ENCODE measurements at regions not wholly inside any gene's neighbourhood (a gene's known extent, or its start where the extent isn't known, plus 50 kb on each side); places are given as distances from the start of the nearest gene placed in this dataset.

DNA sequence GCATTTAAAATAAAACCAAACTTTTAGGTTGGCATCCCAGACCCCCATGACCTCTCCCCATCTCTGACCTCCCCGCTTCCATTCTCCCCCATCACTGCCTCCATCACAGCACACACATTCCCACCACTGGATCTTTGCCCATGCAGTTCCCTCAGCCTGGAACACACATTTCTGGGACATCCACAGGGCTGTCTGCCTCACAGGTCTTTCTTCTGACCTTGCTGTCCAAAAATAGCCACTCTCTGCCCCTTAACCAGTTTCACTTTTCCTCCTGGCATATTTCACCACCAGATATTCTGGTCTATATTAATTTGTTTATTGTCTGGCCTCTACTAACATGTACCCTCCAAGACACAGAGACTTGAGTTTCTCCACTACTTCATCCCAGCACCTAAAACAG is 75.2 kb upstream of the PRDM11 start:
- no peak for DNase-seq

DNA sequence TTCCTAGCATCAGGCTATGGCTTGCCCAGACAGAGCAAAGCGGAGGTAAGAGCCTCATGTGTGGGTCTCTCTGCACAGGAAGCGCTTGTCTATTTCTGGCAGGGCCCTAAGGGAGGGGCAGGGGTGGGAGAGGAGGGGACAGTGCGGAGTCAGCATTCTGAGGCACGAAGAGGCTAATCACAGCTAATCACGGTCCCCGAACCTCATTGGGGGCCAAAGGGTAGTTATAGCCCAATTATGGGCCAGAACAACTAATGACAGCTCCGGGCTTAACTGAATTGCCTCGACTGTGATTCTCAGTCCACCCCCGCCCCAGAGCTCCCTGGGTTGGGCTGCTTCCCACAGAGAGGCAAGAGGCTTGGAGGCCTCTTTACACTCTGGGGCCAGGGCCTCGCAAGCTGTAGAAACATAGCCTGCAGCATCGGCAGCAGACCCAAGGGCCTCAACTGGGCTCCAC is 72.7 kb upstream of the PRDM11 start:
- DNase-seq, result no peak

DNA sequence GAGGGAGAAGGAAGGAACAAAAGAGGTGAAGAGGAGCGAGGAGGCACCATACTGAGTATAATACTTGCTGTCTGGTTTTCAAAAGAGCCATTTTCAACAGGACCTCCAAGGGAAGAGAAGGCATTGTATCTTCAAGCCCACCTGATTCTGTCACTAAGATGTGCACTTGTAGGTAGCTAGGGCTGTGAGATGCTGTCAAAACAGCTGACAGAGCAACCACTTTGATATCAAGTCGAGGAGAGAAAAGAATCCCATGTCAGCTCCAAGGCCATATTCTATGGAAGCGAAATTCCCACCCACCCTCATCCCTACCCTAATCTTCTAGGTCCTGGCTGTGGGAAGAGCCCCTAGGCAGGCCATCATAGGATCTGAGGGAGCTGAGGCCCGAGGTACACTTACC is 70.9 kb upstream of the PRDM11 start:
- DNase-seq, result no peak

DNA sequence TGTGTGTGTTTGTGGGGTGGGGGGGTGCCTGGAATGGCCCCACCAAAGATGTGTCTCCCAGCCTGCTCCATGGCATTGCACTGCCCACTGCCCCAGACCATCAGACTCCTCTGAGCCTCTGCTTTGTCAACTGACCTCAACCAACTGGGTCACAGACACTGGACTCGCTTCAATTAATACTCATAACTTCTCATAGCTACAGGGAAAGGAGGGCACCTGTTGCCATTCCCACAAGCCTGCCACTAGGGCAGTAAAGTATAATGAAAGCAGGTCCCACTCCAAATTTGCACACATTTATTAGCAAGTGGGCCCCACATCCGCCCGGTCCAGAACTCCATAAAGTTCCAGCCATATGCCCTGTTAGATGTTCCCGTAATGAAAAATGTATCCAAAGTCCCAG is 70.5 kb upstream of the PRDM11 start:
- no peak for DNase-seq

- no peak for DNase-seq
Observed at GRCh38 chr11:45076761-45077160, 69.7 kb upstream of the PRDM11 start.

- no peak for DNase-seq
Observed at GRCh38 chr11:45078236-45079074, 68.0 kb upstream of the PRDM11 start.

DNA sequence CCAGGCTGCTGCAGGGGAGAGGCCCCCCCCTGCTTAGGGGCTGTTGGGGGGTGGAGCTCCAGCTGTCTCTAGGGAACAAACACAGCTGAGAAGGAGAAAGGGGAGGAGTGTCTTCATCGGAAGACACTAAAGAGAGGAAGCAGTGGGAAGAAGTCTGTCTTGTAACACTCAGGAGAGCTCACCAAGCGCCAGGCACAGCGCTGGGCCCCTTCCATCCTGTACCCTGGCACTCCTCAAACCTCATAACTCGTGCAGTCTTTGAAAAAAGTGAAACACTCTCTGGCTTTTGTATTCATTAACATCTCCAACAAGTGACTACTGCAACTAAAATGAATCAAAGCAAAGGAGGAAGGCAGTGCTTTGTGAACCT is 67.4 kb upstream of the PRDM11 start:
- no peak for DNase-seq

DNA sequence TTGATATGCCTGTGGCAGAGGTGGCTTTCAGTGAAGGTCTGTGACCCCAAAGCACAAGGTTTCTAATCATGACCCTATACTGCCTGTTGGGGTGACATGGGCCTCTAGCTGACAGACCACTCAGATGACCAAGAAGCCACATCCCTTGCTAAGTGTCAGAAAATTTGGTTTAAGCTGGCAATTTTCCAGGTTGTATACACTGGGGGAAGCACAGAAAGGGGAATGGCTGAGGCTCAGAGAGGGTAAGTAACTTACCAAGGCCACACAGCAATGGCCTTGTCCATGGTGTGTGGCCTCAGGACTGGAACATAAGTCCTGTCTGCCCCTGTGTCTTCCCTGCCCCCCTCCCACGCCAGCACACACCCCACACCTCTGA is 66.9 kb upstream of the PRDM11 start:
- DNase-seq, result no peak

- DNase-seq, result peak; percentile 13
Observed at GRCh38 chr11:45079943-45080719, 66.3 kb upstream of the PRDM11 start.

- DNase-seq, result no peak
Observed at GRCh38 chr11:45082744-45083543, 63.5 kb upstream of the PRDM11 start.

GRCh38 chr11:45083544-45084087 is 62.8 kb upstream of the PRDM11 start:
- no peak for DNase-seq

DNA sequence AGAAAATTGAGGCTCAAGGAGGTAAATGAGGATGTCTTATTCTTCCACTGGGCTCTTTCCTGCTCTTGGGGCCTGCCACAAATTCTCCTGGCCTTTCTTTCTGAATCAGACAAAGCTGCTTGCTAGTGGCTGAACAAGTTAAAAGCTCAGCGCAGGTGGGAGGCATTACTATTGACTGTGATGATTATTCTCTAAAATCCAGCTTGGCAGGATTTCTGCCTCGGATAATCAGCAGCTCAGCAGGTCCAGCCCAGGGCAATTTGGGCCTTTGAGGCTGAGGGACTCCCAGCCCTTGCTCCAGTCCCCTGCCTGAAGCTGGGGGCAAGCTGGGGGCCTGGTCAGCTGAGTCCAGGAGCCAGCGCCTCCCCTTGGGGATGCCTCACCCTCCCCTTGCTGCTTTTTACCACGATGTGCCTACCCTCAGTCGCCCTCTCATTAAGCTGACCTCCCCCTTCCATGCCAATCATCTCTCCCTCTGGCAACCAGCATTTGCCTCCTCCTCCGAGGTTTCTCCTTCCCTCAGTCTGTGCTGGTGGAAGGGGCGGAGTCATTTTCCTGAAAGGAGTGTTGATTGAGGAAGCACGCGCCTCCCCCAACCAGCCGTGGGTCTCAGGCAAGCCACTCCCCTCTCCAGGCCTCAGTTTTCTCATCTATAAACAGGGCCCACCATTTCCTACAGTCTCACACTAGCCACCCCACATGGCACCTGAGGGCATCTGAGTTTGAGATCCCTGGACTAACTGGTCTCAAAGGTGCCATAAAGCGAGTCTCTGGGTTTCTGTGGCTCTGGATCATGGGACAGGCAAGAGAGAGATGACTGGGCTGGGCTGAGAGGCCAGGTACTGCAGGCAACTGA is 60.6 kb upstream of the PRDM11 start:
- DNase-seq, result no peak

- DNase-seq, result no peak
Observed at GRCh38 chr11:45086526-45086925, 59.9 kb upstream of the PRDM11 start.

GRCh38 chr11:45087086-45087899 is 59.1 kb upstream of the PRDM11 start:
- no peak for DNase-seq

- DNase-seq, result no peak
Observed at GRCh38 chr11:45087900-45088160, 58.6 kb upstream of the PRDM11 start.

DNA sequence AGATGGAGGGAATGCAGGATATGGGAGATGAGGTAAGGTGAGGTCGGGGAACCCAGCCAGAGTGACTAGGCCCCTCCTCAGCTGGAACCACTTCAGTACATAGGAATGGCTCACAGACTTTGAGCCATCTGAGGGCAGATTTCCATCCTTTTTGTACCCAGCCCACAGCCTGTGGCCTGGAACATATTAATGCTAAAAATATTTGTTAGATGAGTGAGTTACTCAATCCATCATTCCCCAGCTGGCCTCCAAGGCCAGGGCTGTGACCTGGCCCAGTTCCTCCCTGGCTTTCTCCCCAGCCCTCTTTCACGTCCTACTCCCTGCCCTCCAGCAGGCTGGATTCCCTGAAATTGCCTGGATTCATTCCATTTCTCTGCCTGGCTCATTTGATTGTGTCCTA is 57.2 kb upstream of the PRDM11 start:
- no peak for DNase-seq

DNA sequence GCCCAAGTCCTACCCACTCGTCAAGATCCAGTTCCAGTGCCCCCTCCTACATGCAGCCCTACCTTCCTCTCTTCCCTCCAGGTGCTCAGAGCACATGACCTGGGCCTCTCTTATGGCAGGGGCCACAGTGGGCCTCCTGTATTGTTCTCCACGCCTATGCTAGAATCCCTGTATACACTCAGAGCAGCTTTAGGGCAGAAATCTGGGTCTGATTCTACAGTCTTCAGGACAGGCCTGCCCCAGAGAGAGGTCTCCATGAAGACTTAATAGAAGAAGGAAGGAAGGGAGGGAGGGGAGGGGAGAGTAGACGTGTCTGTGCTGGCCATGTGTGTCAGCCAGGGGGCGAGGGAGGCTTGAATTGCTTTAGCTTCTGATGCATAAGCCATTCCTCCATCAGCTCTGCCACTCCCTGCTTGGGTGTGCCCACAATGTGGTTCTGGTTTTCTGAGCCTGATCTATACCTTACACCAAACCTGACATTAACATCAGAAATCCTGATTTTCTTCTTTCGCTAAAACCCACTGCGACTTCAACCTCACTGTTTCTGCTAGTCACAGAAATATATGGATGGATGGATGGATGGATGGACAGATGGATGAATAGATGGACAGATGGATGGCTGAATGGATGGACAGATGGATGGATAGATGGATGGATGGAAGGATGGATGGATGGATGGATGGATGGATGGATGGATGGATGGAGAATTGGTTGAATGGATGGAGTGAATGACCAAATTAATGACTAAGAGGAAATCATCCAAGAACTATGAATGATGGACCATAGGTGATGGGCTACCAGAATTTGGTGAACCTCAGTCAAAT is 56.6 kb upstream of the PRDM11 start:
- no peak for DNase-seq

DNA sequence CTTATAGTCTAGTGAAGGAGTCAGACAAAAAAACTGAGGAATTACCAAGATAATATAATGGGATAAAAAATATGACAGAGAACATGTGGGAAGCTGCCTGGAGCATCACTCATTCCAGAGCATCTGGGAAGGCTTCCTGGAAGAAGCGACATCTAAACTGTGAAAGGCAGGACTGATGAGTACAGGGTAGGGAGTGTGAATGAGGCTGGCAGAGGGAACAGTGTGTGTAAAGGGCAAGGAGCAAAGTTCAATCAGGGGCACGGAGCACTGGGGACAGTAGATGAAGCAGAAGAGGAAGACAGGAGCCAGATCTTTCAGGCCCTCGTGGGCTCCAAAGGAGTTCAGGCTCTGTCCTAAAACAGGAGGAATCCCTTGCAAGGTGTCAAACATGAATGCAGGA is 55.8 kb upstream of the PRDM11 start:
- DNase-seq, result no peak

- DNase-seq, result no peak
Observed at GRCh38 chr11:45091563-45092403, 54.7 kb upstream of the PRDM11 start.

DNA sequence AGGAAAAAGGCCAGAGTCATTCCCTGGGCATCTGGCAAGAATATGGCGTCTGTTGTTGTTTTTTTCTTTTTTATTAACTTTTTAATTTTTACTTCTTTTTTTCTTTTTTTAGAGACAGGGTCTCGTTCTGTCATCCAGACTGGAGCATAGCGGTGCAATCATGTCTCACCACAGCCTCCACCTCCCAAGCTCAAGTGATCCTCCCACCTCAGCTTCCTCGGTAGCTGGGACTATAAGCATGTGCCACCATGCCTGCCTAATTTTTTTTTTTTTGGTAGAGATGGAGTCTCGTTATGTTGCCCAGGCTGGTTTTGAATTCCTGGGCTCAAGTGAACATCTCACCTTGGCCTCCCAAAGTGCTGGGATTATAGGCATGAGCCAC is 54.0 kb upstream of the PRDM11 start:
- DNase-seq, result no peak

Data from effector CD8-positive, alpha-beta T cell (primary cell).